CD4-positive, alpha-beta T cell treated with Interleukin-15 for 4 hours (primary cell): ENCODE measurements at regions not wholly inside any gene's neighbourhood (a gene's known extent, or its start where the extent isn't known, plus 50 kb on each side); places are given as distances from the start of the nearest gene placed in this dataset.
"Not testable (repeated sequence)": the region's sequence is repeated elsewhere in the genome, so short reads cannot be mapped to it uniquely, and the experiment has no call there.

ENCODE experiments used
- DNase-seq: peaks from one replicate; pipeline ENCODE4 v3.0.0-alpha.2; 2020; ENCODE audit warnings: low spot score

DNA sequence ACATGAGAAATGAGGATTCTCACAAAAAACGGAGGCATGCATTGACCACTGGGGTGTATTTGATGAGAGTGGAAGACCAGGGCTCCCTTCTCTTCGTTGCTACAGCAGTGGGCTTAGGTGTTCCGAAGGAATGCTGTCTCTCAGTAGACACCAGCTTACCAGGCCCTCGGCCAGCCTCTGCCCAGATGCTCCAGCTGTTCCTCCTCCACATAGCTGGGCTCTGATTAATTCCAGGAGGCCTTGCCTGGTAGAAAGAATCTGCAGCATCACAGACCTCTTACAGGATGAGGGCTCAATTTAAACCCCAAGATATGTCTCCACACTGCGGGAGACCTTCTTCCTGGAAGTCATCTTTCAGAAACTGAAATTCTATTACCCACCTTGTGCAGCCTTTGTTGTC lies 346.6 kb upstream of the TENM3 start:
- no peak for DNase-seq

DNA sequence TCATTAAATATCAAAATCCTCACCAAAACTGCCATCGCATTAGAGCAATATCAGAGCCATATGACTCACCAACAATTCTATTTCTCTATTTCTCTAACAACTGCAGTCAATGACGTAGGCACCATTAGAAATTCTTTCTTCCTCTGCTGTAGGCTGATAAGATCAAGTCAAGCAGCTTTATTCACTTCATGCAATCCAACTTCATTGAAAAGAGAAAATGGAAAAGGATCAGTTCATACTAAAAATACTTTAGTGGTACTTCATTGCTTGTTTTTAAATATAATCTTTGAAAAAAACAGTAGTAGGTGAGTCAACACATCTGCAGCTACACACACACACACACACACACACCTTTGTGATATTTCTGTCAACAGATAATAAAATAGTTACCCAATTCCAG lies 345.3 kb upstream of the TENM3 start:
- no peak for DNase-seq

GRCh38 chr4:181902404-181902803 lies 340.8 kb upstream of the TENM3 start:
- DNase-seq: not testable (repeated sequence)

- no peak for DNase-seq
These were observed 337.5 kb upstream of the TENM3 start for GRCh38 chr4:181905708-181906107.

DNA sequence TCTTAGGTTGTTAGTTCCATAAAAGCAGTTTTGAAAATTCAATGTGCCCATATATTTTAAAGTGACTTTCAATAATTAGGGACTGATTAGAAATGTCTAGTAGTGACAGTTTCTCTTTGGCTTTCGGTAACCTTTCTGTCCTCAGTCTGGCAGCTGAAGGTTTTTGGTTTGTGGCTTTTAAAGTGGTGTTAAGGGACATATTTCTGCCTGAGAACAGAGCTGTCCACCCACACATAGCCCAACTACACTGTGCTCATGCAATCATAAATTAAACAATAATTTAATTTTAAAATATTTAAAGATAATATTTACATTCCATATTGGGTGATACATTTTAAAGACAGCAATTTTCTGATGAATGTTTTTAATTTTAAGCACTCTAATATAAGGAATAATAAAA lies 335.0 kb upstream of the TENM3 start:
- no peak for DNase-seq

DNA sequence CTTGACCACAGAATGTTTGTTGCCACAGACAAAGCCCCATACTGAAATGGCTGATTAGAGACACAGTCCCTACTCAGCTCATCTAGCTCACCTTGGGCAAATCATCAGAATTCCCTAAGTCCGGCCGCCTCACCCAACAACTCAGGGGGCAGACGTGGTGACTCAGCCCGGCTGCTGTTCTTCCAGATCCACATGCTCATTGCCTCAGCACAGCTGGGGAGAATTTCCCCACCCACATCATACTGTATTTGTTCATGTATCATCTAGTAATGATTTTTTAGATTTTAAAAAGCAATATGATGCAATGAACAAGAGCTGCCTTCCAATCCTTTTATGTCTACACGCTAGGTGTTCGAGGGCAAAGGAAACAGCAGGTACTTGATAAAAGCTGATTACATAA lies 333.8 kb upstream of the TENM3 start:
- no peak for DNase-seq

DNA sequence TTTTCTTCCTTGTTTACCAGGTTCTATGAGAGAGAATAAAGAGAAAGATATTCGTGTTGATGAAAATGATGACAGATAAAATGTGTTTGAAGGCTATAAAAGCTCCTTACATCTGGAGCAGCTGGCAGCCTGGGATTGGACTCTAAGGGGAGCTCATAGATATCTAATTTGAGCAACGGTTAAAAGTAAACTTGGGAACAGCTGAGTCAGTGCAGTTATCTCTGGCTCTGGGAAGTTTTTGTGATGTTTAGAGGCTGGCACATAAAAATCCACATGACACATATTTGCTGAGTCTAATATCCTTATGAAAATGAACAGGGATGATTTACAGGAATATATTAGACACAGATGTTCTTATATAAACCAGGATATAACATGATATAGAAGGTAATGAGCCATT lies 331.8 kb upstream of the TENM3 start:
- DNase-seq: no peak

DNA sequence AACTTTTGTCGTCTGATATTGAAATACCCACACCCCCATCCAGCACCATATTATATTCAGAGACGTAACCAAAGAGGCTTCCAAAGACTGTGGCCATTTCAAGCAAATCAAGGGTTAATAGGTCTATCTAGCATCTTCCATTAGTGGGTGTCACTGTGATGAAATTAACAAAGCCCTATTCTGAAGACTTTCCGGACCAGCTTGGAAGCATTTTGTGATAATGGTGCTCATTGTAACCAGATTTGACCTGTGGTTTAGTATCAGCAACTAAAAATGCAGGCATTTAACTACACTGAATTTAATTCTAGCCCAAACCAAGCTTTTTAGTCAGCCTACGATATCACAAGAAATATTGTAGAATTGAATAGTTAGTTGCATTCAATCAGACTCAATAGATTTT lies 309.7 kb upstream of the TENM3 start:
- DNase-seq: no peak

- DNase-seq: no peak
These were observed 304.6 kb upstream of the TENM3 start for GRCh38 chr4:181938631-181939030.

GRCh38 chr4:181939199-181939945 lies 303.8 kb upstream of the TENM3 start:
- no peak for DNase-seq

- no peak for DNase-seq
These were observed 298.7 kb upstream of the TENM3 start for GRCh38 chr4:181944527-181944926.

DNA sequence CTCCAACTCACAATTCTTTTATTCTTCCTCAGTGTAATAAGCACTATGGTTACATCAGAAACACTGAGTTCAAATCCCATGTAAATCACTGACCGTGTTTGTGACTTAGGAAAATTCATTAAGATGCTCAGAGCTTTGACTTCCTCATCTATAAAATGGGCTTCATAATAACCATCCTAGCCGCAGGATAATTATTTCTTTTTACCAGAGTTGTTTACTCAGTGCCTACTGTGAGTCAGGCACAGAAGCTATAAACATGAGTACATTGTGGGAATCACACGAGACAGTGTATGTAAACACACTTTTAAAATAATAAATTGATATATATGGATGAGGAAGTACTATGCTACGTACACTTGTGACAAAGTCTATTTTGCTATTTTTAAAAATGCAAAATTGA lies 296.3 kb upstream of the TENM3 start:
- no peak for DNase-seq

GRCh38 chr4:181948839-181949382 lies 294.3 kb upstream of the TENM3 start:
- no peak for DNase-seq

- no peak for DNase-seq
These were observed 293.4 kb upstream of the TENM3 start for GRCh38 chr4:181949704-181950312.

DNA sequence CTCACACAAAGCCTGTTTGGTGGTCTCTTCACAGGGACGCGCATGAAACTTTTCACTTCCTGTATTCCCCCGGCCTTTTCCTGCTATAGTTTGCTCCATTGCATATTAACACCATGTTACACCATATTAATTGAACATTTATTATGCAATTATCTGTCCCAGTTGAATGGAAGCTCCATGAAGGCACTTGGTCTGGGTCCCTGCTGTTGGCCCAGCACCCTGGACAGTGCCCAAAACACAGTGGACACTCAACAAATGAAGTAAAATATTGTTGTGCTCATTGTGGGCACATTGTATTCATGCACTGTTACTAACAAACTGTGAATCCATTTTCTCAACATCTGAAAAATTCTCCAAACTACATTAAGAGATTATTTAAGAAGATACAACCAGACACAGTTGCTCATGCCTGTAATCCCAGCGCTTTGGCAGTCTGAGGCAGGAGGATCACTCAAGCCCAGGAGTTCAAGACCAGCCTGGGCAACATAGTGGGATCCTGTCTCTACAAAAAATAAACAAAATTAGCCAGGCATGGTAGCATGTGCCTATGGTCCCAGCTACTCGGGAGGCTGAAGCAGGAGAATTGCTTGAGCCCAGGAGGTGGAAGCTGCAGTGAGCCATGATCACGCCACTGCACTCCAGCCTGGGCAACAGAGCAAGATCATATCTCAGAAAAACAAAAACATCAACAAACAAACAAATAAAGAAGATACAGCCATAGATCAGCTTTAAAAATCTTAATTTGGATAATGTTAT lies 292.7 kb upstream of the TENM3 start:
- DNase-seq: no peak

- no peak for DNase-seq
These were observed 291.9 kb upstream of the TENM3 start for GRCh38 chr4:181951265-181951664.

GRCh38 chr4:181952478-181952877 lies 290.7 kb upstream of the TENM3 start:
- no peak for DNase-seq

DNA sequence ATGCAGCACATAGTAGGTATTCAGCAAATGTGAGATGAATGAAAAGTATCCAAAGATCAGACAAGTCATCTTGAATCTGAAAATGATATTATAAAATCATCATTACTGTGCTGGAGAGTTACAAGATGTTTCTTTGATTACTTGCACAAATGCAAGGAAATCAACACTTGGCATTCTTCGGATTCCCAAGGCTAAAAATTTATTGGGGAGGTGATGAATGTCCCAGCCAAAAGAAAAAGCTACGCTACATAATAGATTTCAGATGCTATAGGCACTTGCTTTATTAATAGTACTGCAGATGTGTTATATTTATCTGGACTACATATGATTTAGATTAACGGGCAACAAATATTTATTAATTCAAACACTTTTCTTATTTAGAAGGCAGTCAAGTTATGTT lies 286.7 kb upstream of the TENM3 start:
- no peak for DNase-seq

GRCh38 chr4:181957088-181957487 lies 286.1 kb upstream of the TENM3 start:
- DNase-seq: no peak

GRCh38 chr4:181958446-181958845 lies 284.8 kb upstream of the TENM3 start:
- no peak for DNase-seq

GRCh38 chr4:181959121-181959520 lies 284.1 kb upstream of the TENM3 start:
- no peak for DNase-seq

DNA sequence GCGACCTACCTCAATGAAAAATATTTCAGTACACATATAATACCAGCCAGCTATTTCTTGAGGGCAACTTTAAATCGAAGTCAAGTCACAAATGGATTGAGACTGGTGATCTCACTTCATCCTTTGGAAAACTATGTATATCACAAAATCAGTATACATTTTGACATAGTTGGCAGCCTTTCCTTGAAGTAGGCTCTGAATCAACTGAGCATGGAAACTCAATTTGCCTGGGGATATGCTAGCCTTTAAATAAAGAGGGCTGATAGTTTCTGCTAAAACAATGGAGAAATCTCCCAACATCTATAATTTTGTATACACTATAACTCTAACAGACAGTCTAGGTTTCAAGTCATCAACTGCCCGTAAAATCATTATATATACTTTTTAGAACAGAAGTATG lies 282.8 kb upstream of the TENM3 start:
- no peak for DNase-seq

GRCh38 chr4:181962321-181962720 lies 280.9 kb upstream of the TENM3 start:
- no peak for DNase-seq
